ENCODE measurements at regions not wholly inside any gene's neighbourhood (a gene's known extent, or its start where the extent isn't known, plus 50 kb on each side); places are given as distances from the start of the nearest gene placed in this dataset.
"Not testable (repeated sequence)": the region's sequence is repeated elsewhere in the genome, so short reads cannot be mapped to it uniquely, and the experiment has no call there.

GRCh38 chr2:185473838-185474237, 264.8 kb upstream of the FSIP2 start:
- FAIRE-seq (no peak), DNase-seq (ENCODE audit: insufficient read length, low spot score) (no peak)

- FAIRE-seq (no peak), DNase-seq (ENCODE audit: insufficient read length, low spot score) (no peak)
These were observed 262.7 kb upstream of the FSIP2 start for GRCh38 chr2:185475914-185476313.

- no peak for FAIRE-seq
These were observed 261.2 kb upstream of the FSIP2 start for GRCh38 chr2:185477452-185477851.

GRCh38 chr2:185484602-185485001, 254.0 kb upstream of the FSIP2 start:
- FAIRE-seq, result no peak
- DNase-seq (ENCODE audit: insufficient read length, low spot score), result no peak

More at GRCh38 chr2:185477452-185477851, 261.2 kb upstream of the FSIP2 start:
- no peak for DNase-seq (ENCODE audit: insufficient read length, low spot score)

- no peak for DNase-seq (ENCODE audit: insufficient read length, low spot score)
- FAIRE-seq, result no peak
These were observed 236.3 kb upstream of the FSIP2 start for GRCh38 chr2:185502351-185502750.

- FAIRE-seq, result no peak
- DNase-seq (ENCODE audit: insufficient read length, low spot score), result no peak
These were observed 230.9 kb upstream of the FSIP2 start for GRCh38 chr2:185507719-185508118.

- DNase-seq (ENCODE audit: insufficient read length, low spot score), result no peak
- FAIRE-seq, result no peak
These were observed 228.5 kb upstream of the FSIP2 start for GRCh38 chr2:185510060-185510459.

- FAIRE-seq (no peak), DNase-seq (ENCODE audit: insufficient read length, low spot score) (no peak)
These were observed 226.7 kb upstream of the FSIP2 start for GRCh38 chr2:185511925-185512324.

- DNase-seq (ENCODE audit: insufficient read length, low spot score) (no peak), FAIRE-seq (no peak)
These were observed 216.1 kb upstream of the FSIP2 start for GRCh38 chr2:185522472-185522871.

- not testable (repeated sequence) for FAIRE-seq; DNase-seq (ENCODE audit: insufficient read length, low spot score)
These were observed 214.4 kb upstream of the FSIP2 start for GRCh38 chr2:185524242-185524641.

GRCh38 chr2:185526161-185526560, 212.4 kb upstream of the FSIP2 start:
- DNase-seq (ENCODE audit: insufficient read length, low spot score) (no peak), FAIRE-seq (no peak)

GRCh38 chr2:185531721-185532120, 206.9 kb upstream of the FSIP2 start:
- no peak for DNase-seq (ENCODE audit: insufficient read length, low spot score)
- no peak for FAIRE-seq

- DNase-seq (ENCODE audit: insufficient read length, low spot score) (no peak), FAIRE-seq (no peak)
These were observed 200.9 kb upstream of the FSIP2 start for GRCh38 chr2:185537689-185538088.

- no peak for DNase-seq (ENCODE audit: insufficient read length, low spot score)
- FAIRE-seq, result no peak
These were observed 171.4 kb upstream of the FSIP2 start for GRCh38 chr2:185567196-185567595.

- no peak for FAIRE-seq
- no peak for DNase-seq (ENCODE audit: insufficient read length, low spot score)
These were observed 170.7 kb upstream of the FSIP2 start for GRCh38 chr2:185567940-185568339.

GRCh38 chr2:185578322-185578721, 160.3 kb upstream of the FSIP2 start:
- DNase-seq (ENCODE audit: insufficient read length, low spot score), result no peak
- FAIRE-seq, result no peak

GRCh38 chr2:185583058-185583816, 155.4 kb upstream of the FSIP2 start:
- DNase-seq (ENCODE audit: insufficient read length, low spot score), result peak; percentile 3

GRCh38 chr2:185585165-185585564, 153.4 kb upstream of the FSIP2 start:
- not testable (repeated sequence) for FAIRE-seq; DNase-seq (ENCODE audit: insufficient read length, low spot score)

More at GRCh38 chr2:185583058-185583816, 155.4 kb upstream of the FSIP2 start:
- FAIRE-seq, result no peak

GRCh38 chr2:185591276-185591675, 147.3 kb upstream of the FSIP2 start:
- not testable (repeated sequence) for FAIRE-seq

GRCh38 chr2:185607945-185608344, 130.7 kb upstream of the FSIP2 start:
- DNase-seq (ENCODE audit: insufficient read length, low spot score) (no peak), FAIRE-seq (no peak)

More at GRCh38 chr2:185591276-185591675, 147.3 kb upstream of the FSIP2 start:
- not testable (repeated sequence) for DNase-seq (ENCODE audit: insufficient read length, low spot score)

- DNase-seq (ENCODE audit: insufficient read length, low spot score) (peak; percentile 0), FAIRE-seq (no peak)
These were observed 129.8 kb upstream of the FSIP2 start for GRCh38 chr2:185608799-185609198.

GRCh38 chr2:185610301-185610700, 128.3 kb upstream of the FSIP2 start:
- FAIRE-seq (no peak), DNase-seq (ENCODE audit: insufficient read length, low spot score) (no peak)

- FAIRE-seq (no peak), DNase-seq (ENCODE audit: insufficient read length, low spot score) (no peak)
These were observed 120.0 kb upstream of the FSIP2 start for GRCh38 chr2:185618625-185619024.
